Mesenchymal stem cell (in vitro differentiated cells and primary cell): ENCODE measurements at regions not wholly inside any gene's neighbourhood (a gene's known extent, or its start where the extent isn't known, plus 50 kb on each side); places are given as distances from the start of the nearest gene placed in this dataset. TPM values are rescaled to one million over a fixed set of nuclear protein-coding genes. Genes with fewer than 3 reads are reported as not detected.

Experiments used
- small RNA-seq: library from polyadenylated mRNA; stranded (forward); fragments of <200 nt; extraction: miRNeasy Mini kit (QIAGEN cat#:217004); gene quantifications from one replicate; pipeline ENCODE3, GENCODE V24; 2013; ENCODE audit warnings: low read depth

Small RNA genes lying in the stretch of these regions (small RNA-seq; reads per million reads assigned to genes)
- gene RN7SL216P (not detected), gene RNA5SP125 (not detected), gene RNA5SP126 (not detected)
